AG04450 (cell line): ENCODE measurements at regions not wholly inside any gene's neighbourhood (a gene's known extent, or its start where the extent isn't known, plus 50 kb on each side); places are given as distances from the start of the nearest gene placed in this dataset.

ENCODE experiments used
- CTCF ChIA-PET: fragments of 300-600, 350-600 bp; formaldehyde crosslinking; extraction: SDS; loops from one replicate; lab custom pipeline; 2022; ENCODE audit warnings: antibody characterized with exemption, inconsistent platforms; lab: Charles Lee
- POLR2A ChIA-PET: fragments of 350-600 bp; formaldehyde crosslinking; extraction: SDS; loops from one replicate; lab custom pipeline; 2021; ENCODE audit warnings: antibody characterized with exemption, inconsistent platforms; lab: Yijun Ruan, JAX
- DNase-seq: peaks from one replicate; pipeline ENCODE4 v3.0.0-alpha.2; 2011; ENCODE audit warnings: low read depth, low spot score
- H3K27ac ChIP-seq: one replicate; pipeline ENCODE4 v1.5.1; 2012; ENCODE audit warnings: low read depth, low read length, control low read depth
- H3K27me3 ChIP-seq: one replicate; pipeline ENCODE4 v1.6.0; 2012; ENCODE audit warnings: low read length; ENCODE audit not compliant: control insufficient read depth, insufficient read depth
- H3K4me3 ChIP-seq: 2 replicates; pipeline ENCODE4 v1.5.1; 2011; ENCODE audit warnings: mild to moderate bottlenecking, low read depth, low read length, control low read depth
- H3K9me3 ChIP-seq: 2 replicates; pipeline ENCODE4 v1.5.1; 2012; ENCODE audit warnings: low read length; ENCODE audit not compliant: control insufficient read depth, insufficient read depth
- TF ChIP-seq, protein P1 (sequence below): IDR thresholded peaks from 2 replicates; pipeline ENCODE4 v1.5.1; 2011; ENCODE audit warnings: low read depth, low read length, control low read depth, inconsistent platforms

DNA sequence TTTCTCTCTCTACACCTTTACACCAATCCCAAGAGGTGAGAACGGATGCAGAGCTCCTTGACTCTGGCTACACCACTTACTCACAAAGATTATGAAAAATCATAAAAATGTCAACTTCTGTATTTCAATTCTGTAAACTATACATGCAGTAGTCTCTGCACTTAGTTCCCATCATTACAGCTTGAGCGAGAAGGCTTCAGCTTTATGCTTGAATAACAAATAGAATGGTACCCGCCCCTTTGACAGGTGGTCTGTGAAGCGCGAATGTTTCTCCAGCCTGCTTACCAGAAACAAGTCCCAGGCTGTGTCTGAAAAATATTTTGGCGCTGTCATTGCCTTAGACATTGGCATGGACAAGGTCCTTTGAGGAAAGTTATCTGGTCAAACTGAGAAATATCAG, 562.4 kb upstream of the CLINT1 start:
- Histone ChIP-seq H3K27me3 (peaks cover 3% of the 10 kb centered on the region), H3K27ac (no peak overlapping the region), H3K9me3 (no peaks in the 10 kb centered on the region), H3K4me3 (no peak overlapping the region)
- no peak for DNase-seq
- ChIA-PET POLR2A (no interaction called here), CTCF (interaction anchor here (0.6 kb wide), 1 partner anchor 107 kb away, joined by 3 read pairs; no protein-coding TSS in a partner anchor)
- TF ChIP-seq, protein P1, sequence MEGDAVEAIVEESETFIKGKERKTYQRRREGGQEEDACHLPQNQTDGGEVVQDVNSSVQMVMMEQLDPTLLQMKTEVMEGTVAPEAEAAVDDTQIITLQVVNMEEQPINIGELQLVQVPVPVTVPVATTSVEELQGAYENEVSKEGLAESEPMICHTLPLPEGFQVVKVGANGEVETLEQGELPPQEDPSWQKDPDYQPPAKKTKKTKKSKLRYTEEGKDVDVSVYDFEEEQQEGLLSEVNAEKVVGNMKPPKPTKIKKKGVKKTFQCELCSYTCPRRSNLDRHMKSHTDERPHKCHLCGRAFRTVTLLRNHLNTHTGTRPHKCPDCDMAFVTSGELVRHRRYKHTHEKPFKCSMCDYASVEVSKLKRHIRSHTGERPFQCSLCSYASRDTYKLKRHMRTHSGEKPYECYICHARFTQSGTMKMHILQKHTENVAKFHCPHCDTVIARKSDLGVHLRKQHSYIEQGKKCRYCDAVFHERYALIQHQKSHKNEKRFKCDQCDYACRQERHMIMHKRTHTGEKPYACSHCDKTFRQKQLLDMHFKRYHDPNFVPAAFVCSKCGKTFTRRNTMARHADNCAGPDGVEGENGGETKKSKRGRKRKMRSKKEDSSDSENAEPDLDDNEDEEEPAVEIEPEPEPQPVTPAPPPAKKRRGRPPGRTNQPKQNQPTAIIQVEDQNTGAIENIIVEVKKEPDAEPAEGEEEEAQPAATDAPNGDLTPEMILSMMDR: no peak

DNA sequence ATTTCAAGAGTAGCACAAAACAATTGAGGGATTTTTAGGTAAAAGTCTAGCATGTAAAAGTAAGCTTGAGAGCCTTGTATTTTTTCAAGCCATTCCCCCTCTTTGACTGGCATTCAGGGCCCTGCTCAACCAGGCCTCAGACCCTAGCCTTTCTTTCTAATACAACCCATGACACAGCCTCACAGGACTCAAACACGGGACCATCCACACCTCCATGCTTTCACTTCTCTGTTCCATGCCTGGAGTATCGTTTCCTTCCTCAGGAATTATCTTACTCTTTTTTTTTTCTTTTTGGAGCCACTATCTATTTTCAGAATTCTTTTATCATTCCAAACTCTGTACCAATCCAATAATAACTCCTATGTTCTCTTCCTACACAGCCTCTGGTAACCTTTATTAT, 560.2 kb upstream of the CLINT1 start:
- Histone ChIP-seq H3K4me3 (no peak overlapping the region), H3K9me3 (no peaks in the 10 kb centered on the region), H3K27ac (no peak overlapping the region), H3K27me3 (no peaks in the 10 kb centered on the region)
- ChIA-PET CTCF (no interaction called here), POLR2A (no interaction called here)
- no peak for DNase-seq
- TF ChIP-seq, protein P1: no peak

DNA sequence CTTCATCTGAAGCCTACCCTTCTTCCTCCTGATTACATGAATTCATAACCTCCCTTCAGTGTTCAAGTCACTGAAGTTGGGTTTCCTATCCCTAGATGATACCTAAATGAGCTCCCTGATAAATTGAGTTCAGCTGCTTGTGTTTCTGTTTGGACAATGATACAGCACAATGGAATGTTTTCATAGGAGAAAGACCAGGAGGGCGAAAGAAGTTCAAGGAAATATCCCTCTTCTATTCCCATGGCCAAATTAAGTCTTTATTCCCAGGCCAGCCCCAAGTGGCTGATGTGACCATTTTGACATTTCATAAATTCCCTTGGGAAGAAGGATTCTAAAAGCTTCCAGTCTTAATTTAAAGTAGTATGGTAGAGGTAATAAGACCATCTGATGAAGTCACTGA, 555.8 kb upstream of the CLINT1 start:
- DNase-seq: peak; percentile 39
- no peak overlapping the region for H3K27ac ChIP-seq
- no peaks in the 10 kb centered on the region for H3K9me3 ChIP-seq
- TF ChIP-seq, protein P1: no peak
- ChIA-PET CTCF (no interaction called here), POLR2A (interaction anchor here (1.0 kb wide), 1 partner anchor 36 kb away, joined by 3 read pairs; no protein-coding TSS in a partner anchor)
- H3K4me3 ChIP-seq: no peak overlapping the region
- H3K27me3 ChIP-seq: no peaks in the 10 kb centered on the region

DNA sequence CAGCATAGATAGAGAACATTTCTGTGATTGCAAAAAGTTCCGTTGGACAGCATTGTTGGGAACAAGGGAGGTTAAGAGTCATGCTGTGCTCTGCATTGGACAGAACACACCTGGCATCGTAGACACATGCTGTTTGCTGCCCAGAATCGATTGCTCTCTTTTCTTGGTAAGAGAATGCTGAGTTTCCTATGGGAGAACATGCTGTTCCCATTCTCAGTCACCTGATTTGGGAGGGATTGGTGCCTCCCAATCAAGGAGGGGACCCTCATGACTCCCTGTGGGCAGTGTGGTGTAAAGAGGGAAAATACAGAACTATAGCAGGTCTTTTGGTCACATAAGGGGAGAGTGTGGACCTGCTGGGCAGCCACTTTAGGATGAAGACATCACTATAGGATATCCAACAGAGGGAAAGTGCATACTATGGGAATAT, 555.4 kb upstream of the CLINT1 start:
- no peaks in the 10 kb centered on the region for H3K27me3 ChIP-seq
- ChIA-PET CTCF (no interaction called here), POLR2A (interaction anchor here (1.0 kb wide), 1 partner anchor 36 kb away, joined by 3 read pairs; no protein-coding TSS in a partner anchor)
- TF ChIP-seq, protein P1: no peak
- H3K4me3 ChIP-seq: no peak overlapping the region
- no peak for DNase-seq
- H3K27ac ChIP-seq: no peak overlapping the region
- no peaks in the 10 kb centered on the region for H3K9me3 ChIP-seq

DNA sequence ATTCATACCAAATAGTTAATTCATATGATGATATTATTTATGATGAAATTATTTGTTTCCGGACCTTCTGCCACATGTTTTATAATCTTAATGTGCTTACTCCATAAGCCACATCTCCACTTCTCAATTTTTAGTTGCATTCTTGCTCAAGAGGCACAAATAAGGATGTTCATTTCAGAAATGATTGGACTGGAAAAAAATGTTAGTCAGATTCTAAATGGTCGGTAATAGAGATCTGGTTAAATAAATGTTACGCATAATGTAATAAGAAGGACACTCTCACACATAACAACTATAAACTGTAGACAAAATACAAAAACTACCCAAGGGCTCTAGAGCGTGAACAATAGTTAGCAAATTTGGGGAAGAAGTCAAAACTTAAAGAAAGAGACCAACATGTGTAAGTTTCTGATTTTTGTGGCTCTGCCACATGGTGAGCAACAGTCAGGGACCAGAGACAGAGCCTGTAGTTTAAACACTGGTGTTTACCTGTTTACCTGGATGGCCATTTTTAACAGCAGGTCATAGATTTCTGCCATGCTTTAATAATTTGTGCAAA, 554.3 kb upstream of the CLINT1 start:
- DNase-seq: no peak
- H3K27me3 ChIP-seq: no peaks in the 10 kb centered on the region
- POLR2A ChIA-PET: no interaction called here
- no peak overlapping the region for H3K27ac ChIP-seq
- TF ChIP-seq, protein P1: no peak
- no peaks in the 10 kb centered on the region for H3K9me3 ChIP-seq
- CTCF ChIA-PET: no interaction called here
- H3K4me3 ChIP-seq: no peak overlapping the region
